AG09309 (cell line): ENCODE measurements at regions not wholly inside any gene's neighbourhood (a gene's known extent, or its start where the extent isn't known, plus 50 kb on each side); places are given as distances from the start of the nearest gene placed in this dataset.

Source experiments
- DNase-seq: peaks from one replicate; pipeline ENCODE4 v3.0.0-alpha.2; 2010; ENCODE audit warnings: low read depth
- H3K4me3 ChIP-seq: 2 replicates; pipeline ENCODE4 v1.5.1; 2011; ENCODE audit warnings: mild to moderate bottlenecking, low read depth, low read length, moderate library complexity; ENCODE audit not compliant: control insufficient read depth
- CTCF ChIP-seq: IDR thresholded peaks from 2 replicates; pipeline ENCODE4 v1.5.1; 2011; ENCODE audit warnings: mild to moderate bottlenecking, low read depth, low read length, inconsistent platforms; ENCODE audit not compliant: insufficient read depth, control insufficient read depth; ENCODE audit errors: missing control alignments

- no peak for TF ChIP-seq CTCF
- no peak for DNase-seq
- no peak overlapping the region for H3K4me3 ChIP-seq
Observed at GRCh38 chr2:14385043-14385442, 247.5 kb upstream of the LRATD1 start.

GRCh38 chr2:14387332-14387731 is 245.2 kb upstream of the LRATD1 start:
- DNase-seq = no peak
- H3K4me3 ChIP-seq = no peak overlapping the region
- no peak for TF ChIP-seq CTCF

GRCh38 chr2:14388724-14389123 is 243.8 kb upstream of the LRATD1 start:
- DNase-seq = no peak
- TF ChIP-seq CTCF = no peak
- H3K4me3 ChIP-seq = no peak overlapping the region

GRCh38 chr2:14396533-14397083 is 235.9 kb upstream of the LRATD1 start:
- no peak overlapping the region for H3K4me3 ChIP-seq
- no peak for DNase-seq
- no peak for TF ChIP-seq CTCF

GRCh38 chr2:14398641-14399040 is 233.9 kb upstream of the LRATD1 start:
- TF ChIP-seq CTCF = no peak
- DNase-seq = no peak
- H3K4me3 ChIP-seq = no peak overlapping the region

GRCh38 chr2:14401873-14402272 is 230.6 kb upstream of the LRATD1 start:
- no peak for DNase-seq
- no peak overlapping the region for H3K4me3 ChIP-seq
- TF ChIP-seq CTCF = no peak

- no peak for DNase-seq
- no peak for TF ChIP-seq CTCF
- no peak overlapping the region for H3K4me3 ChIP-seq
Observed at GRCh38 chr2:14408695-14409094, 223.8 kb upstream of the LRATD1 start.
